NCI-H146 (cell line): ENCODE measurements at regions not wholly inside any gene's neighbourhood (a gene's known extent, or its start where the extent isn't known, plus 50 kb on each side); places are given as distances from the start of the nearest gene placed in this dataset.

ENCODE experiments used
- DNase-seq: peaks from one replicate; lab custom pipeline; 2025; lab: John Stamatoyannopoulos, UW

- DNase-seq, result no peak
Observed at GRCh38 chr2:236873636-236874035, 212.1 kb upstream of the COPS8 start.

GRCh38 chr2:236874866-236875481, 210.7 kb upstream of the COPS8 start:
- DNase-seq, result no peak

DNA sequence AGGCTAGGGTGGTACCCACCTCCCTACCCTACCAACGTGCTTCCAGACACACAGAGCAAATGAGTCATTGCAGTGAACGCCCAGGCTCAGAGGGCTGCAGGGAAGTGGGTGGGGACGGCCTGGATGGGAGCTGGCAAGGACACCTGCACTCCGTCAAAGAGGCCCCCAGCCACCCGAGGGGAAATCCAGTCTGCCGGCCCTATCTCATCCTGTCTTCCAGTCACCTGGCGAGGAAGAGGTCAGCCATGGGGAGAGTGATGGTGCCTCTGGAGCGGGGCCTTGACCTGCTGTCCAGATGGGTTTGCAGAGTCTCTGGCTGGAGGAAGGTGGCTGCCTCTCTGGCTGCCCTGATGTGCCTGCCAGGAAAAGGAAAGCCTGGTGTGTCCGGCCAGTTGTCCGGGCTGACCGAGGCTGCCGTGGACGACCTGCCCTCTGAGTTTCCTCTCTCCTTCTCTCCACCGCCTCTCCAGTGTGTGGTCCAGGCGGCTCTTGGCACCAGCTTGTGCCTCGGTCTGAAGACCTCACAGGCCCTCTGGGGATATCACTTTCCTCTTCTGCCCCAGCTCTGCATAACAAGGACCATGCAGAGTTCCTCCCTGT, 209.7 kb upstream of the COPS8 start:
- DNase-seq, result no peak

- no peak for DNase-seq
Observed at GRCh38 chr2:236876642-236877041, 209.0 kb upstream of the COPS8 start.

- DNase-seq, result no peak
Observed at GRCh38 chr2:236877972-236878371, 207.7 kb upstream of the COPS8 start.

GRCh38 chr2:236879416-236879963, 206.2 kb upstream of the COPS8 start:
- no peak for DNase-seq

GRCh38 chr2:236882074-236882473, 203.6 kb upstream of the COPS8 start:
- no peak for DNase-seq

DNA sequence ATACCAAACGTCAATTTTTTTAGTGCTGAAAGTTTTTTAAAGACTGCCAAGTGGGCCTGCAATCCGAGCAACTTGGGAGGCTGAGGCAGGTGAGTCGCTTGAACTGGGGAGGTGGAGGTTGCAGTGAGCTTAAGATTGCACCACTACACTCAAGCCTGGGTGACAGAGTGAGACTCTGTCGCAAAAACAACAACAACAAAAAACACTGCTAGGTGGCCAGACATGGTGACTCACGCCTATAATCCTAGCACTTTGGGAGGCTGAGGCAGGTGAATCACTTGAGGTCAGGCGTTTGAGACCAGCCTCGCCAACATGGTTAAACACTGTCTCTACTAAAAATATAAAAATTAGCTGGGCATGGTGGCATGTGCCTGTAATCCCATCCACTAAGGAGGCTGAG, 202.8 kb upstream of the COPS8 start:
- DNase-seq, result no peak

GRCh38 chr2:236883819-236884218, 201.9 kb upstream of the COPS8 start:
- DNase-seq, result no peak

GRCh38 chr2:236884569-236885175, 201.0 kb upstream of the COPS8 start:
- DNase-seq, result no peak

GRCh38 chr2:236886456-236886855, 199.2 kb upstream of the COPS8 start:
- no peak for DNase-seq

- DNase-seq, result no peak
Observed at GRCh38 chr2:236887531-236887930, 198.2 kb upstream of the COPS8 start.

DNA sequence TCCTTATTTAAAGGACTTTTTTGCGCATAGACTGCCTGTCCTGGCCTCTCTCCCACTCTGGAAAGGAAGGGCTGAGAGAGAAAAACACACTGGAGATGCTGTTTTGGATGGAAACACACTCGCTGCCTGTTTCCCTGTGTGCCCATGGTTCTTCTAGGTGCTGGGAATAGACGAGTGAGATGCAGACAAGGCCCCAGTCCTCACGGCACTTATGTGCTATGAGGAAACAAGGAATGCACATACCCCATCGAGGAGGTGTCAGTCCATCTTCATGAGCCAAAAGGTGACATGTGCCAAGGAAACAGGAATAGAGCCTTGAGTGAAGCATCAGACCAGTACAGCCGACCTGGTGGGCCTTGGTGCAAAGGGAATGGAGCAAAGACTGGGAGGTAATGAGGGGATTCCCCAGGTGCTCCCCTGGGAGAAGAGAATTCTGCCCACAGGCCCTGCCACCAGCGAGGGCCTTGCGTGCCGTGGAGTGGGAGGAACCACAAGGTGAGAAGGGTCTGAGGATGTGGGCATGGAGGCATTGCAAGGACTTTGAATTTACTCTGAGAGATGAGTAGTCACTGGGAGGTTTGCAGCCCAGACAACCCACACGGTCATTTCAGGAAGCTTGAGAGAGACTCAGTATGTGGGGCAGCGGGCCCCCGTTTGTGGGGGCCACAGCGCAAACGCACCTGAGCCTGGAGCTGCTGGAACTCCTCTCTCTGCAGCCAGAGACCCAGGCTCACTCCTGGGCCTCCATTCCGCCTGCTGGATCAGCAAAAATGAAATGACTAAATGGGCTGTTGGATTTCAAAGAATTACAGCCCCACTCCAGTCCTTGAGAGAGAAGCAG, 197.5 kb upstream of the COPS8 start:
- DNase-seq, result no peak

GRCh38 chr2:236888794-236889780, 196.6 kb upstream of the COPS8 start:
- no peak for DNase-seq

DNA sequence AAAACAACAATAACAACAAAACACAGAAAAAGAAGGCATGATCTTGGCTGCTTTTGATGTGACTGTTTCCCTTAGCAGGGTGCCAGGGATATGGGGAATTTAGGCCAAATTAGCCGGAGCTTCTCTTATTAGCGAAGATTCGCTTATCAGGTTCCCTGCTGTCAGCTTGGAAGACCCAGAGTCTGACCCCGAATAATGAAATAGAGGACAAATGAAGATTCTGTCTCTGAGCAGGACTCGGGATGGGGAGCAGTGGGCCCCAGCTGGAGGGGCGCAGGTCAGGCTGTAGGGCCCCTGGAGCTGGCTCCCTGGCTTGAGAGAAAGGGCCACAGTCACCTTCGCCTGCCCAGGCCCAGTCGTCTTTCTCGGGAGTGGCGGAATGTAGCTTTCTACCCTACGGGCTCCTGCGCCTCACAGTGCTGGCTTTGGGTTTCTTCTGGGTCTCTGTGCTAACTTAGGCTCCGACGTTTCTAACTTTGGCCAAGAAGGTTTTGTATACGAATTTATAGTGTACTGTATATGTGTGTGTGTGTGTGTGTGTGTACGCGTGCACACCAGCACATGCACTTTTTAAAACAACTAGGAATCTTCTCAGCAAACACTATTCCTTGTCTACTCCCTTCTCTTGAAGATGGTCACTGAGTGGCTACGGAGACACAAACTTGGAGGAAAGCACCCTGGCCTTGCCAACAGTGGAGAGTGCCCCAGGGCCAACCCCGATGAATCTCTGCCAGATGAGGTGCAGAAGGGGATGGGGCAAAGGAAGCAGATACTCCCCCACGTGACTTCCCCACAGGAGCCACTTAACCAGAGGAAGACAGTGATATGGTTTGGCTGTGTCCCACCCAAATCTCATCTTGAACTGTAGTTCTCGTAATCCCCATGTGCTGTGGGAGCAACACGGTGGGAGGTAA, 195.6 kb upstream of the COPS8 start:
- no peak for DNase-seq

DNA sequence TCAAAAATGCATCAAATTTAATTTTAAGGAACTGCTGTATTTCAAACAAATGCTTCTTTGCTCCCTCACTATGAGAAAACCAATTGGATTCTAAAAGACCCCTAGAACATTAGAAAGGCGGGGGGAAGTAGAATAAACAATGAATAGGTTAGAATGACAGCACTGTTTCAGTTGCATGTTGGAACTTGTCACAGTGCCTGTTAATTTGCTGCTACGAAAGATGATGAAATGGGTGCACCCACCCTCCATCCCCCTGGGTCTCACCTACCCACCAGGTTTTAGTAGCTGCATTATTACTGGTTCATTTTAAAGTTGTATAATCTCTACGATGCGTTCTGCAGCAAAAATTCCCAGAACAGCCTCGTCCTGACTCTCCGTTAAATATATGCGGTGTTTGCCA, 193.0 kb upstream of the COPS8 start:
- no peak for DNase-seq

DNA sequence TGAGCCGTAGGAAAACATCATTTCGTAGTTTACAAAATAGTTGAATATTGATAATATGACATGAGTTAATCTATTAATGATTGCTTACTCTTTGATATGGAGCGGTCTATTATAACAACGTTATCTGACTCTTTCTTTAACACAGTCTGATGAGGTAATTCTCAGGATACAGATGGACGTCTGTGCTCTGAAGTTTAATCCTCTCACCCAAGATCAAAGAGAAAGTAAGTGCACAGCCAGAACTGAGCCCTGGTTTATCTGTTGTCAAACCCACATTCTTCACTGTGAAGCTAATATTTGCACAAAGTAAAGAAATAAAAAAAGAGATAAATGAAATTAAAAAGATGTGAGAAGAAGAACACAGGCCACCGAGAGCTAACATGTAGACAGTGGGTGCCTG, 190.9 kb upstream of the COPS8 start:
- no peak for DNase-seq

GRCh38 chr2:236895497-236895896, 190.2 kb upstream of the COPS8 start:
- no peak for DNase-seq

DNA sequence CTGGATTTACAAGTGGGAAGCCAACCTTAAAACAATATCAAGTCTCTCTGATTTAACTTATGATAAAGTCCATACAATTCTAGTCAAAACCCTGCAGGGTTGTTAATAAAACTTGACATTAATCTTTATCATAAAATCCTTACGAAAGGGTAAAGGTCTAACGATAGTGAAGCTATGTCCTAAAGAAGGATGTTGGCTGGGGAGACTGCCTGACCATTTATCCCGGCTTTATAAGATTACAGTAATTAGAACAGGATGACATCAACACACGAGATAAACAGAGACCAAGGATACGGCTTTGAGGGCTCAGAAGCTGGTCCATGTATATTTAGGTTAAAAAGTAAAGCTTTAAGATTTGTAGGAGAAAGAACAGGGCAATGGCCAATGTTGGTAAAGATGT, 189.0 kb upstream of the COPS8 start:
- no peak for DNase-seq

- DNase-seq, result no peak
Observed at GRCh38 chr2:236899146-236899545, 186.5 kb upstream of the COPS8 start.
